ENCODE measurements at regions not wholly inside any gene's neighbourhood (a gene's known extent, or its start where the extent isn't known, plus 50 kb on each side); places are given as distances from the start of the nearest gene placed in this dataset.

DNA sequence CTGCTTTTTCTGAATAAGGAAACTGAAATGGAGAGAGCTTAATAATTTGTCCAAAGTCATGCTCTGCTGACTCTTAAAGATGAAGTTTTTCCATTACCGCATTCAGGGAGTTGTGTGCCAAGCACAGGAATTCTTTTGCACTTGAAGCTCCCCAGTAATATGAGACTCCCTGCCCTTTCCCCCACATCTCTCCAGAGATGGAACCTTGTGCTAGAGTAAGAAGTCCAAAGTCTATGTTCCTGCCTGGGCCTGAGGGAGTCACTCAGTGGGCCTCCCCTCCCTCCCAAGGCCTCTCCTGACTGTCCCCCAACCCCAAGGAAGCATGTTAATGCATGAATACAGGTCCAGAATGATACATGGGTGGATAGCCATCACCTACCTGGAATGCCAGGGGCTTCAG, 173.3 kb upstream of the SEMA6A start:
- H3K4me3 ChIP-seq (ENCODE audit: control insufficient read depth, low read depth, low read length) = no peak overlapping the region
- no peak for DNase-seq (ENCODE audit: low read depth)
- TF ChIP-seq, protein P1, sequence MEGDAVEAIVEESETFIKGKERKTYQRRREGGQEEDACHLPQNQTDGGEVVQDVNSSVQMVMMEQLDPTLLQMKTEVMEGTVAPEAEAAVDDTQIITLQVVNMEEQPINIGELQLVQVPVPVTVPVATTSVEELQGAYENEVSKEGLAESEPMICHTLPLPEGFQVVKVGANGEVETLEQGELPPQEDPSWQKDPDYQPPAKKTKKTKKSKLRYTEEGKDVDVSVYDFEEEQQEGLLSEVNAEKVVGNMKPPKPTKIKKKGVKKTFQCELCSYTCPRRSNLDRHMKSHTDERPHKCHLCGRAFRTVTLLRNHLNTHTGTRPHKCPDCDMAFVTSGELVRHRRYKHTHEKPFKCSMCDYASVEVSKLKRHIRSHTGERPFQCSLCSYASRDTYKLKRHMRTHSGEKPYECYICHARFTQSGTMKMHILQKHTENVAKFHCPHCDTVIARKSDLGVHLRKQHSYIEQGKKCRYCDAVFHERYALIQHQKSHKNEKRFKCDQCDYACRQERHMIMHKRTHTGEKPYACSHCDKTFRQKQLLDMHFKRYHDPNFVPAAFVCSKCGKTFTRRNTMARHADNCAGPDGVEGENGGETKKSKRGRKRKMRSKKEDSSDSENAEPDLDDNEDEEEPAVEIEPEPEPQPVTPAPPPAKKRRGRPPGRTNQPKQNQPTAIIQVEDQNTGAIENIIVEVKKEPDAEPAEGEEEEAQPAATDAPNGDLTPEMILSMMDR (IDR thresholded peaks at IDR 0.05; ENCODE audit: control insufficient read depth, insufficient read depth, low read depth, low read length, missing control alignments) = no peak

DNA sequence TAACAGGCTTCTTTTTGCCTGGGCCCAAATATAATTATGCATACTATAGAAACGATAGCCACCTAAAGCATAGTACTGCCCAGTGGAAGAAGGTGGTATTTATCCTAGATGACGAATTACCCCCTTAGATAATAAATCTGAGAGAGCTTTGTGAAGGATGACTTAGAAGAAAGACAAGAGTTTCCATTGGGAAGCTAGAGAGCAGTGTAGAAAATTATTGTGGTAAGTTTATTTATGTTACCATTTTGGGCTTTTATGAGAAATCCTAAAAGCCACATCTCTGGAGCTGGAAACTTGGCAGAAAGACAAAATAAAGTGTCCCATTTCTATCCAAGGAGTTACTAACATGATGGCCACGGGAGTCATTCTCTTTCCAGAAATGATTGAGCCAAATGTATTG, 172.0 kb upstream of the SEMA6A start:
- no peak for DNase-seq (ENCODE audit: low read depth)
- no peak overlapping the region for H3K4me3 ChIP-seq (ENCODE audit: control insufficient read depth, low read depth, low read length)
- TF ChIP-seq, protein P1 (IDR thresholded peaks at IDR 0.05; ENCODE audit: control insufficient read depth, insufficient read depth, low read depth, low read length, missing control alignments) = no peak

DNA sequence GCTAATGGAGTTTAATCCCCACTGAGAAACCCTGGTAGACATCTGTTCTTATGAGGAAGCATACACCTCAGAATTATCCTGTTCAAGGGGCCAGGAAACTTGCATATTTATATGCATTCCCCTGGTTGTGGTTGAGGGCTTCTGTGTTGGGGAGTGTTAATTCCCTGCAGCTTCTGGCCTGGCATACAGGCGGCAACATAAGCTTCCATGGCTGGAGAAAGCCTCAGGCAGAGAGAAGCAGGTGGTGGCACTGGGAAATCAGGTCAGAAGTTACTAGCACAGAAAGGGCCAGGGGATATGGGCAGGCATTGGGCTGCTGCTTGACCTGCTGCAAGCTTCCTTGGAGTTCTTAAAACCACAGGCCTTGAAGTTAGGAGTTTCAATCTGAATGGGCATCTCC, 166.1 kb upstream of the SEMA6A start:
- no peak for DNase-seq (ENCODE audit: low read depth)
- TF ChIP-seq, protein P1 (IDR thresholded peaks at IDR 0.05; ENCODE audit: control insufficient read depth, insufficient read depth, low read depth, low read length, missing control alignments) = no peak
- H3K4me3 ChIP-seq (ENCODE audit: control insufficient read depth, low read depth, low read length) = no peak overlapping the region

DNA sequence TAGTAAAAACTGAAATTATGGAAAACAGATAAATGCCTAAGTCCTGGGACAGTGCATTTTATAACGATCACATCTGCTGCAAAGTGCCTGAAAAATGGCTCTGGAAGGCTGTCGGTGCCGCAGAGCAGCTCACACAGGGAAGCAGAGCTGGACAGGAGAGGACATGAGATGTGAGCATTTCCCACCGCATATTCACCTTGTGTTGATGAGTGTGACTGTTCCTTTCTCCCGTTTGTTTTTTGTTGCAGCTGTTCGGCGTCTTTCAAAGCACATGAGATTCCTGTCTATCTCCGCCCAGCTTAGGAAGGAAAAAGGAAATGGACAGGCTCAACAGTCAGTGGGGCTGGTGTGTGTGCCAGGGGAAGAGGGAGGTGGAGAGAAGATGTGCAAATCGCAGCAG, 164.9 kb upstream of the SEMA6A start:
- TF ChIP-seq, protein P1 (IDR thresholded peaks at IDR 0.05; ENCODE audit: control insufficient read depth, insufficient read depth, low read depth, low read length, missing control alignments) = no peak
- H3K4me3 ChIP-seq (ENCODE audit: control insufficient read depth, low read depth, low read length) = no peak overlapping the region
- no peak for DNase-seq (ENCODE audit: low read depth)

DNA sequence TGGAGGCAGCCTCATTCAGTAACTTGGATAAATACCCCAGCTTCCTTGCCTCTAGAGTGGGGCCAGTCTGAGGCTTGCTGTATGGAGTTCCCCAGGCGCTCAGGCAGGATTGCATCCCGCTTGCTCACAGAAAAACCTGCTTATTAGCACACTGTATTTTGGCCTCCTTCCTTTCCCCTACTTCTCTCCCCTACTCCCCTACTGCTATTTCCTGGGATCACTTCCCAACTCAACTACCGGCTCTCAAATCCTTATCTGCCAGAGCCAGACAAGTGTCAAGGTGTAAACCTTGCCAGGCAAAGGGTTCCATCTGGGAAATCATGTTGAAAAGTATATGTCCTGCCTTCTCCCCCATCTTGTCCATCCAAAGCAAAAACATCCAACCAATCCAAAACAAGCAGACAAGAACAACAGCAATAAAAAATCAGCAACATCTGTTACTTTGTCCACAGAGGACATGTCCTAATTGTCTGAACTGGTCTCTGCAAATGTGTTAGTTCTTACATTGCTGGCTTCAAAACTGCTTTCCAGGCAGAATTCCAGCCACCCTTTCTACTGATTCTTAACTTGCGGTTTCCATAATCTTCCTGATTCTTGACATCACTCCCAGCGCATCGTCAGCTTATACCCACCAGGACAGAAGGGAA, 164.1 kb upstream of the SEMA6A start:
- no peak overlapping the region for H3K4me3 ChIP-seq (ENCODE audit: control insufficient read depth, low read depth, low read length)
- no peak for DNase-seq (ENCODE audit: low read depth)

DNA sequence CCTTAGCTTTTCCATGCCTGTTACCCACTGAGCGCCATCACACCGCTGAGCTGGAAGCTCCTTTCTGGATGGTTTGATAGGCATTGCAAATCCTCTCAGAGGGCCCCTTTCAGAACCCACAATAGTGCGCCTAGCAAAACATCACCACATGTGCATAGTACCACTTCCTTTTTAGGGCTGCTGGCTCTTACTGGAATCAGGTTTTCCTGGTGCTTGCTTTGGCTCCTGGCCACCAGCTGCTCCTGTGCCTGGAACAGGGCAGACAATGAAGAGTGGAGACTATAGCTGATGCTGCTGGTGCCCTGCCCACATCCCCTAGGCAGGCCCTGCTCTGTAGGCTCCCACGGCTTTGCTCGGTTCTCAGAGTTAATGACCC, 163.6 kb upstream of the SEMA6A start:
- H3K4me3 ChIP-seq (ENCODE audit: control insufficient read depth, low read depth, low read length) = no peak overlapping the region
- DNase-seq (ENCODE audit: low read depth) = no peak
- TF ChIP-seq, protein P1 (IDR thresholded peaks at IDR 0.05; ENCODE audit: control insufficient read depth, insufficient read depth, low read depth, low read length, missing control alignments) = no peak

More for the DNA sequence above, 164.1 kb upstream of the SEMA6A start:
- TF ChIP-seq, protein P1 (IDR thresholded peaks at IDR 0.05; ENCODE audit: control insufficient read depth, insufficient read depth, low read depth, low read length, missing control alignments) = no peak
